WTC11 (cell line): ENCODE measurements at regions not wholly inside any gene's neighbourhood (a gene's known extent, or its start where the extent isn't known, plus 50 kb on each side); places are given as distances from the start of the nearest gene placed in this dataset.

ENCODE experiments used
- ATAC-seq: fragments of 200-7000 bp; cut with Tn5 transposase; 2 replicates; pipeline ENCODE4 v1.10.0; 2021; ENCODE audit warnings: mild to moderate bottlenecking, moderate library complexity
- CTCF ChIA-PET: fragments of 300-600 bp; sonication (Branson Sonifier 250); formaldehyde crosslinking; loops from one replicate; lab custom pipeline; 2021; ENCODE audit warnings: antibody characterized with exemption; lab: Charles Lee
- POLR2A ChIA-PET: fragments of 350-600 bp; sonication (Branson Sonifier 250); formaldehyde crosslinking; loops from one replicate; lab custom pipeline; 2021; ENCODE audit warnings: antibody characterized with exemption; lab: Charles Lee
- DNase-seq: peaks from one replicate; pipeline ENCODE4 v3.0.0; 2021; ENCODE audit warnings: low spot score
- H3K27ac Mint-ChIP-seq: 2 replicates; pipeline ENCODE4 v1.8.0; 2021; ENCODE audit warnings: mixed read lengths
- H3K27me3 Mint-ChIP-seq: 2 replicates; pipeline ENCODE4 v1.8.0; 2021; ENCODE audit warnings: low read depth, mild to moderate bottlenecking, moderate library complexity, mixed read lengths
- H3K36me3 Mint-ChIP-seq: 2 replicates; pipeline ENCODE4 v1.8.0; 2021; ENCODE audit warnings: mixed read lengths
- H3K4me1 Mint-ChIP-seq: 2 replicates; pipeline ENCODE4 v1.8.0; 2022; ENCODE audit warnings: mixed read lengths
- H3K4me3 Mint-ChIP-seq: 2 replicates; pipeline ENCODE4 v1.8.0; 2021; ENCODE audit warnings: mild to moderate bottlenecking, moderate library complexity, mixed read lengths
- H3K9me3 Mint-ChIP-seq: 2 replicates; pipeline ENCODE4 v1.8.0; 2021; ENCODE audit warnings: mixed read lengths
- ARID4B ChIP-seq: sonication (generic); formaldehyde crosslinking; IDR thresholded peaks from 2 replicates; pipeline ENCODE4 v1.8.0; 2023; ENCODE audit warnings: missing genetic modification reagents, mild to moderate bottlenecking, borderline replicate concordance
- CREB1 ChIP-seq: sonication (generic); formaldehyde crosslinking; IDR thresholded peaks from 2 replicates; pipeline ENCODE4 v1.8.0; 2023; ENCODE audit warnings: mild to moderate bottlenecking, missing genetic modification reagents
- CTCF ChIP-seq: fragments of 200-600 bp; IDR thresholded peaks from 2 replicates; pipeline ENCODE4 v1.8.0; 2022; ENCODE audit warnings: antibody characterized with exemption
- MLX ChIP-seq: sonication (generic); formaldehyde crosslinking; IDR thresholded peaks from 2 replicates; pipeline ENCODE4 v1.8.1; 2023; ENCODE audit warnings: mild to moderate bottlenecking, missing genetic modification reagents, moderate library complexity
- SMAD4 ChIP-seq: sonication (generic); formaldehyde crosslinking; IDR thresholded peaks from 2 replicates; pipeline ENCODE4 v1.8.0; 2022; ENCODE audit warnings: mild to moderate bottlenecking, missing genetic modification reagents
- TEAD1 ChIP-seq: sonication (generic); formaldehyde crosslinking; IDR thresholded peaks from 2 replicates; pipeline ENCODE4 v1.8.0; 2022; ENCODE audit warnings: mild to moderate bottlenecking, missing genetic modification reagents
- TP53 ChIP-seq: sonication (generic); formaldehyde crosslinking; IDR thresholded peaks from 2 replicates; pipeline ENCODE4 v1.8.1; 2023; ENCODE audit warnings: mild to moderate bottlenecking, missing genetic modification reagents
- ZMAT4 ChIP-seq: fragments of 250-450 bp; sonication (Bioruptor Pico); IDR thresholded peaks from 2 replicates; pipeline ENCODE4 v1.9.0; 2021; ENCODE audit warnings: mild to moderate bottlenecking
- ZNF219 ChIP-seq: sonication (generic); formaldehyde crosslinking; IDR thresholded peaks from 2 replicates; pipeline ENCODE4 v1.8.0; 2023; ENCODE audit warnings: missing genetic modification reagents, mild to moderate bottlenecking, borderline replicate concordance
- ZNF317 ChIP-seq: sonication (generic); formaldehyde crosslinking; IDR thresholded peaks from 2 replicates; pipeline ENCODE4 v1.8.1; 2023; ENCODE audit warnings: low read depth, mild to moderate bottlenecking, moderate library complexity, missing genetic modification reagents, borderline replicate concordance
- ZNF423 ChIP-seq: fragments of 250-450 bp; sonication (Bioruptor Pico); IDR thresholded peaks from 2 replicates; pipeline ENCODE4 v2.1.2; 2022; ENCODE audit warnings: mild to moderate bottlenecking, moderate library complexity
- ZNF512 ChIP-seq: sonication (generic); formaldehyde crosslinking; IDR thresholded peaks from 2 replicates; pipeline ENCODE4 v1.8.1; 2022; ENCODE audit warnings: missing genetic modification reagents, borderline replicate concordance
- ZSCAN18 ChIP-seq: fragments of 250-450 bp; sonication (Bioruptor Pico); IDR thresholded peaks from 2 replicates; pipeline ENCODE4 v2.1.2; 2022; ENCODE audit warnings: mild to moderate bottlenecking, moderate library complexity

GRCh38 chr10:125605167-125605566 is 77.8 kb downstream of the TEX36 start:
- POLR2A ChIA-PET, result no interaction called here
- CTCF ChIA-PET, result no interaction called here
- H3K4me3 Mint-ChIP-seq, result no peak overlapping the region

GRCh38 chr10:125602825-125603224 is 80.1 kb downstream of the TEX36 start:
- Mint-ChIP-seq H3K27ac (no peak overlapping the region), H3K9me3 (peaks cover 33% of the 10 kb centered on the region), H3K4me3 (no peak overlapping the region), H3K36me3 (peaks cover 9% of the 10 kb centered on the region), H3K4me1 (peaks cover 5% of the 10 kb centered on the region), H3K27me3 (no peaks in the 10 kb centered on the region; the same call in 1 of the 2 replicates)
- ChIA-PET POLR2A (interaction anchor here (0.6 kb wide), 1 partner anchor 442 kb away, joined by 6 read pairs; the partner anchor contains the start of gene CTBP2), CTCF (no interaction called here)
- no peak for DNase-seq
- no peak for ATAC-seq
- no peak for TF ChIP-seq ZMAT4 (CRISPR knock-in tag)
- TF ChIP-seq CTCF, result no peak
- no peak for TF ChIP-seq ZNF423 (CRISPR knock-in tag)
- TF ChIP-seq ZNF219 (CRISPR knock-in tag), result no peak
- TF ChIP-seq CREB1 (CRISPR knock-in tag), result no peak
- no peak for TF ChIP-seq TP53 (CRISPR knock-in tag)
- no peak for TF ChIP-seq TEAD1

More at GRCh38 chr10:125605167-125605566, 77.8 kb downstream of the TEX36 start:
- Mint-ChIP-seq H3K4me1 (peaks cover 3% of the 10 kb centered on the region; the same call in 1 of the 2 replicates), H3K36me3 (peaks cover 5% of the 10 kb centered on the region), H3K27me3 (no peaks in the 10 kb centered on the region), H3K9me3 (peaks cover 24% of the 10 kb centered on the region), H3K27ac (no peak overlapping the region)
- DNase-seq (no peak), ATAC-seq (no peak)
- TF ChIP-seq MLX (no peak), ZNF512 (CRISPR knock-in tag) (no peak), ZSCAN18 (CRISPR knock-in tag) (no peak), ZNF317 (CRISPR knock-in tag) (no peak), SMAD4 (CRISPR knock-in tag) (no peak), ARID4B (CRISPR knock-in tag) (no peak)
